ENCODE measurements at regions not wholly inside any gene's neighbourhood (a gene's known extent, or its start where the extent isn't known, plus 50 kb on each side); places are given as distances from the start of the nearest gene placed in this dataset.

DNA sequence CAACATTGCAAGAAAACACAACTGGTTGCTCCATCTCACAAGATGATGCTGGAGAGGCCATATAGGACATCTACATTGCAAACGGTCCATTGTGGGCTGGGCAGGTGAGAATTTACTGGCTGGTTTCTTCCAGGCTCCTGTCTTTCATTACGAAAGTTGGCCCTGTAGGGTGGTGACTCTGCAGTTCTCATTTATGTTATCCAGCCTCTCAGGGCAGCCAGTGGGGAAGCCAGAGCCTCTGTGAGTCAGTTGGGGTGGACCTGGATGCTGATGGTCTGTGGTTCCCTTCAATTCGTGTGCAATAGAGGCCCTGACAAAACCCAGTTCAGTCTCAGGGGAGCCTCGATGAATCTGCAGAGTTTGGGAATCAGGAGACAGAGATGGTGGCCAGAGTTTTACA, 341.0 kb upstream of the CCL2 start:
- Histone ChIP-seq H3K4me3 (replicated peaks in 1 of 3; ENCODE audit: low read depth in 2 of 3, low read length in 3 of 3) (no peak overlapping the region), H3K9me3 (replicated peaks in 1 of 2; ENCODE audit: control insufficient read depth in 1 of 2, insufficient read depth in 1 of 2, low read length in 2 of 2) (no peaks in the 10 kb centered on the region), H3K4me1 (ENCODE audit: control insufficient read depth in 1 of 2, insufficient read depth in 2 of 2, low read length in 2 of 2) (no peaks in the 10 kb centered on the region), H3K9ac (ENCODE audit: insufficient read depth, low read length, poor library complexity, severe bottlenecking) (no peak overlapping the region), H2AFZ (ENCODE audit: insufficient read depth, low read depth, low read length, poor library complexity, severe bottlenecking) (no peak overlapping the region), H3K4me2 (replicated peaks; ENCODE audit: extremely low read depth, low read length, poor library complexity, severe bottlenecking) (no peak overlapping the region), H3K36me3 (replicated peaks in 1 of 2; ENCODE audit: control insufficient read depth in 1 of 2, insufficient read depth in 2 of 2, low read length in 2 of 2) (no peaks in the 10 kb centered on the region), H4K20me1 (ENCODE audit: insufficient read depth, low read length) (no peaks in the 10 kb centered on the region), H3K27me3 (ENCODE audit: control insufficient read depth in 2 of 2, insufficient read depth in 2 of 2, low read length in 2 of 2) (no peaks in the 10 kb centered on the region), H3K79me2 (ENCODE audit: insufficient read depth, low read length) (no peaks in the 10 kb centered on the region), H3K27ac (ENCODE audit: low read depth in 1 of 2, low read length in 2 of 2) (no peak overlapping the region)
- H3K9me3 Mint-ChIP-seq = no peaks in the 10 kb centered on the region
- intact Hi-C loops (cut with micrococcal nuclease) = no loop called here
- DNase-seq = no peak
- no peaks in the 10 kb centered on the region for H3K36me3 Mint-ChIP-seq
- no peak overlapping the region for H3K4me3 Mint-ChIP-seq
- TF ChIP-seq, protein P1, sequence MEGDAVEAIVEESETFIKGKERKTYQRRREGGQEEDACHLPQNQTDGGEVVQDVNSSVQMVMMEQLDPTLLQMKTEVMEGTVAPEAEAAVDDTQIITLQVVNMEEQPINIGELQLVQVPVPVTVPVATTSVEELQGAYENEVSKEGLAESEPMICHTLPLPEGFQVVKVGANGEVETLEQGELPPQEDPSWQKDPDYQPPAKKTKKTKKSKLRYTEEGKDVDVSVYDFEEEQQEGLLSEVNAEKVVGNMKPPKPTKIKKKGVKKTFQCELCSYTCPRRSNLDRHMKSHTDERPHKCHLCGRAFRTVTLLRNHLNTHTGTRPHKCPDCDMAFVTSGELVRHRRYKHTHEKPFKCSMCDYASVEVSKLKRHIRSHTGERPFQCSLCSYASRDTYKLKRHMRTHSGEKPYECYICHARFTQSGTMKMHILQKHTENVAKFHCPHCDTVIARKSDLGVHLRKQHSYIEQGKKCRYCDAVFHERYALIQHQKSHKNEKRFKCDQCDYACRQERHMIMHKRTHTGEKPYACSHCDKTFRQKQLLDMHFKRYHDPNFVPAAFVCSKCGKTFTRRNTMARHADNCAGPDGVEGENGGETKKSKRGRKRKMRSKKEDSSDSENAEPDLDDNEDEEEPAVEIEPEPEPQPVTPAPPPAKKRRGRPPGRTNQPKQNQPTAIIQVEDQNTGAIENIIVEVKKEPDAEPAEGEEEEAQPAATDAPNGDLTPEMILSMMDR (IDR thresholded peaks at IDR 0.05) = no peak
- peaks cover 2 to 4% (median 3%) of the 10 kb centered on the region in 3 donors for H3K27me3 Mint-ChIP-seq (ENCODE audit: low read depth in 3 of 3)
- H3K4me1 Mint-ChIP-seq = no peaks in the 10 kb centered on the region
- H3K27ac Mint-ChIP-seq = peak overlapping the region in 1 of 7 donors; percentile 30
- WGBS (ENCODE audit: insufficient coverage) = 83% methylated on average over 3 of the region's 4 CpGs

DNA sequence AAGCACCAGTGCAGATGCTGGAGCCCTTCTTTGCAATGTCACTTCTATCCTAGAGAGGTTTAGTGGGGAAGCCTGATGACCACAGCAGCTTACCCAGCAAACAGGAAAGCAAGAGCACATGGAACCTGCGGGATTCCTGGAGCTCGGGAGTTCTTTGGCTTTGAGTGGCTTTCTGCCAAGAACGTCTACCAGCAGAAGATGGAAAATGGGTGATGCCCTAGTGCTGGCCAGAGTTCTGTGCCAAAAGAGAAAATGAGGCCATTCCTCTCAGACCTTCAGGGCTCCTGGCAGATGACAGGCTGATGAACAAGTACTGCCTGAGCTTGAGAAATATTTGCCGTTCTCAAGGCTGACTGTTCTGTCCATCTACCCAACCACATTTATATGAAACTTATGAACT, 332.1 kb upstream of the CCL2 start:
- H3K9ac ChIP-seq (ENCODE audit: insufficient read depth, low read length, poor library complexity, severe bottlenecking) = no peak overlapping the region
- H3K4me3 ChIP-seq (replicated peaks in 1 of 3; ENCODE audit: low read depth in 2 of 3, low read length in 3 of 3) = no peak overlapping the region
- Mint-ChIP-seq H3K27me3 (ENCODE audit: low read depth in 3 of 3) (peaks cover 5 to 10% (median 7%) of the 10 kb centered on the region in 3 donors), H3K9me3 (no peaks in the 10 kb centered on the region), H3K4me3 (no peak overlapping the region), H3K27ac (no peak overlapping the region), H3K4me1 (no peaks in the 10 kb centered on the region), H3K36me3 (no peaks in the 10 kb centered on the region)
- intact Hi-C loops (cut with micrococcal nuclease) = no loop called here
- no peak overlapping the region for H3K4me2 ChIP-seq (replicated peaks; ENCODE audit: extremely low read depth, low read length, poor library complexity, severe bottlenecking)
- H3K36me3 ChIP-seq (replicated peaks in 1 of 2; ENCODE audit: control insufficient read depth in 1 of 2, insufficient read depth in 2 of 2, low read length in 2 of 2) = no peaks in the 10 kb centered on the region
- H2AFZ ChIP-seq (ENCODE audit: insufficient read depth, low read depth, low read length, poor library complexity, severe bottlenecking) = no peak overlapping the region
- no peaks in the 10 kb centered on the region for H4K20me1 ChIP-seq (ENCODE audit: insufficient read depth, low read length)
- H3K27me3 ChIP-seq (ENCODE audit: control insufficient read depth in 2 of 2, insufficient read depth in 2 of 2, low read length in 2 of 2) = no peaks in the 10 kb centered on the region
- TF ChIP-seq, protein P1 (IDR thresholded peaks at IDR 0.05) = no peak
- H3K27ac ChIP-seq (ENCODE audit: low read depth in 1 of 2, low read length in 2 of 2) = no peak overlapping the region
- WGBS (ENCODE audit: insufficient coverage) = 100% methylated on average over 3 of the region's 4 CpGs
- H3K79me2 ChIP-seq (ENCODE audit: insufficient read depth, low read length) = no peaks in the 10 kb centered on the region
- H3K4me1 ChIP-seq (ENCODE audit: control insufficient read depth in 1 of 2, insufficient read depth in 2 of 2, low read length in 2 of 2) = no peaks in the 10 kb centered on the region
- H3K9me3 ChIP-seq (replicated peaks in 1 of 2; ENCODE audit: control insufficient read depth in 1 of 2, insufficient read depth in 1 of 2, low read length in 2 of 2) = no peaks in the 10 kb centered on the region
- DNase-seq = no peak

Data from CD14-positive monocyte (primary cell).